MV-4-11 (cell line): ENCODE measurements at regions not wholly inside any gene's neighbourhood (a gene's known extent, or its start where the extent isn't known, plus 50 kb on each side); places are given as distances from the start of the nearest gene placed in this dataset.

Experiments used
- DNase-seq: peaks from one replicate; lab custom pipeline; 2025; lab: John Stamatoyannopoulos, UW

- DNase-seq: peak; percentile 41
These were observed 293.0 kb downstream of the BTG1 start for GRCh38 chr12:91852634-91853033.

- peak; percentile 5 for DNase-seq
These were observed 293.7 kb downstream of the BTG1 start for GRCh38 chr12:91851741-91852477.

- no peak for DNase-seq
These were observed 299.1 kb downstream of the BTG1 start for GRCh38 chr12:91846466-91847055.

DNA sequence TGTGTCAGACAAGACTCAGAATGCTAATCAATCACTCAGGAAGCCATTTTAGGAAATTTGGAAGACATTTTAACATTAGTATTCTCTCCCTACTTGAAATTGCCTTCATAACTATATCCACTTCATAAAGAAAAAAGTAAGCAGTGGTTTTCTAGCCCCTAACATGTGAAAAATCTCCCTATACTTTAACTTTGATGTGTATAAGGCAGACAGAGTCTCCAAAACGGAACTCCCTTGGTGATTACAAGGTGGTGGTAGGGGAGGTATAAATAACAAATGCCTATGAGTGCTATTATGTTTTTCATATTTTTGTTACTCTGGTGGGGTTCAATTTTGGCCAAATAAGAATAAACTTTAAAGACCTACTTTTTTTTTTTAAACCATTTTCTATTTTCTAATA lies 300.3 kb downstream of the BTG1 start:
- DNase-seq: no peak

GRCh38 chr12:91841822-91842221 lies 303.8 kb downstream of the BTG1 start:
- DNase-seq: no peak

- DNase-seq: no peak
These were observed 308.9 kb downstream of the BTG1 start for GRCh38 chr12:91836696-91837095.

DNA sequence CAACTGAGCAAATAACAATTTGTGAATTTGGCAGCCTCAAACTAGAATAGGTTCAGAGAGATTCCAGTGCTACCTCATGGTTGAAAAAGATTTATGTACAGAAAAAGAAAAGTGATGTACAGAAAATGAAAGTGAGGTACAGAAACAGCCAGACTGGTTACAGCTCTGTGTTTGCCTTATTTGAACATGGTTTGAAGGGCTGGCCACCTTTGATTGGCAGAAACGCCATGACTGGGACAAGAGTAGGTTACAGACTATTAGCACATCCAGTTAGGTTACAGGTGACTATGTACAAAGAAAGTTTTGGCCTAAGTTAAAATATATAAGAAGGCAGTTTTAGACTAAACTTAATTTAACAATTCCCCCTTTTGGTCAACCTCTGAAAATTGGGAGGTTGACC lies 309.4 kb downstream of the BTG1 start:
- no peak for DNase-seq

- no peak for DNase-seq
These were observed 310.0 kb downstream of the BTG1 start for GRCh38 chr12:91835693-91836092.

DNA sequence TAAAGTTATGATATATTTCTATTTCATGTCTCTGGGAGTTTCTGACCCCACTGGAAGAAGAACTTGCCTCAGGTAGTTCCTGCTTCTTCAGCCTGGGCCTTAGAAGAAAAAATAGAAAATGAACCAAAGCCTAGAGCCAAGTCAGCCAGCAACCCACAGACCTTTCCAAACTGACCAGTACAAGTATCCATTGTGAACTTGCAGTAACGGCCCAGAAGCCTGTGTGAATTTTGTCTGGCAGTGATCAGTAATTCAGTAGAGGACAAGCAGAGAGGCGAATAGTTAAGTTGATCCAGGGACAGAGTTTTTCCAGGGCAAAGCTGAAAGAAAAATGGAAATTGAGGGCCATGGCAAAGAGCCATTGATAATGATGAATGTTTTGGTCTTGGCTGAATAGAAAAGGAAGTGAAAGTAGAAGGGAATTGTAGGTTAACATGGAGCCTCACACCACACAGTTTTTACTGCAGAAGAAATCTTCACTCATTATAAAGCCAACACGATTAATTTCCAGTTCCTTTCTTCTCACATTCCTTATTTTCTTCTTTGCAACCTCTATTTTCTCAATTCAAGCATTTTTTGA lies 311.8 kb downstream of the BTG1 start:
- peak; percentile 72 for DNase-seq

GRCh38 chr12:91825999-91826398 lies 319.6 kb downstream of the BTG1 start:
- no peak for DNase-seq

GRCh38 chr12:91824991-91825390 lies 320.7 kb downstream of the BTG1 start:
- no peak for DNase-seq

DNA sequence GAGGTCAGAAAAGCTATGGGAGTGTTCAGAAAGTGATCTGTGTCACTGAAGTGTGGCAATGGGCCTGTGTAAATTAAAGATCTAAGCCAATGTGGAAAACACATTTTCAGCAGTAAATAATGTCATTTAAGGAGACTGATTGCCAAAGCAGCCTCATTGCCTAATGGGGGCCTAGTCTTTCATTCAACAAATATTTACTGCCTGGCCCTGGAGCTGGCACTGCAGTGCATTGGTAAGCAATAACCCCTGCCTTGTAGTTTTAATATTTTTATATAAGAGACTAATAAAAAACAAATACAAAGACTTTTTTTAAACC lies 326.6 kb downstream of the BTG1 start:
- DNase-seq: no peak

DNA sequence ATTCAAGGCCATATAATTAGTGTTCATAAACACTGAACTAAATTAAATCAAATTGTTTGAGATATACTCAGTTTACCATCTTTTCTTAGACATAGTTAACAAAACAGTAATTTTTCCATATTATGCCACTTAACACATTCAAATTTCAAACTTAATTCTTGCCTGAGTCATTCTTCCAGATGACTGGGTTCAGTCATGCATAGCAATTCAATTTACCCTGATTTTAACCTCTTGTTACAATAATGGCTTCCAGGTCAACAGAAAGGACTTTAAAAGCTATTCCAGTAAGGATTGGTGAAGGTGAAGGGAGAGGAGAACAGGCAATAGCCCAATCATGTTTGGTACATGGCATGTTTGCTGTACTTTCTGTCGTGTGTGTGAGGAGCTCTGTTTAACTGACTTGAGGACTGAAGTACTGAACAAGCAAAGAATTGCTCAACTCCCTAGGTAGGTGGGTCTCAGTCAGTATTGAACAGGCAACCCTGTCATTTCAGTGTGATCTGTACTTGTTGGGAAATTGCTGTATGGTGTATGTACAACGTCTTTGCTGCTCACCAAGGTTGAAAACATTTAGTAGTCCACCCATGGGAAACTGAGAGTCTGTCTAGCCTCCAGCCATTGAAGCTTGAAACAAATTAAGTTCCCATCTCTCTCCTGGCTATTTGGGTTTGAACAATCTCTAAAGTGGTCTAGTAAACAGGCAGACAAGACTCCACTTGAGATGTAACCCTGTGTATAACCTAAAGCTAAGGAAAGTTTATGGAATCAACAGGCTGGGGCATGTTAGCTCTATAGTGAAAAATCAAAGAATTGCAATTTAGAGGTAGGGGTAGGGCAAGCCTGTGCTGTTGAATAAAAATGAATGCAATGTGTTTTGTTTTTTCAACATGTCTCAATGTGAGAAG lies 327.2 kb downstream of the BTG1 start:
- no peak for DNase-seq

DNA sequence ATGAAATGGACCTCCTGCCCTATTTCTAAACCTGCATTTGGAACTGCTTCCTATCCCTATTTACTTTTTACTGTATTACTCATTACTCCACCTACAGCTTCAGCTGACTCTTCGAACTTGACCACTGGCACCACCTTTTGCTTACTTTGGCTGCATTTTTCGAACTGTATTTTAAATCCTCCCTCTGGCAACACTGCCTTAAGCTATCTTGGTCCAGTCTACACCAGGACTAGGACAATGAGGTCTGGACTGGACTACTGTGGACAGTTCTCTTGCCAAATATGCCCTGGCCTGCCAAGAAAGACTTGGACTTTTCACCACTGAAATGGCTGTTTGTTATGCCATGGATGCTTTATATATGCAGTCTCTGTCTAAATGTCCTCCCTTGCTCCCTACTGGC lies 328.1 kb downstream of the BTG1 start:
- DNase-seq: no peak

DNA sequence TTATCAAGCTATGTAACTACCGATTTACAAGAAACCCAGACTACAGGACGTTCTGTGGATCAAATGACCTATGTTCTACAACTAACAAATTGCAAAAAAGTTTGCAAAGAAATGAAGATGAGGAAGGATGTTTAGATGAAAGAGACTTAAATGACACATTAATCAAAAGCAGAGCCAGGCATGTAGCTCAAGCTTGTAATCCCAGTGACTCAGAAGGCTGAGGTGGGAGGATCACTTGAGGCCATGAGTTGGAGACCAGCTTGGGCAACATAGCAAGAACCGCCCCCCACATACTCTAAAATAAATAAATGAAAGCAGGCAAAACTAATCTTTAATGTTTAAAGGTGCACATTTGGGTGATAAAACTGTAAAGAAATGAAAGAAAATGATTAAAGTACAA lies 331.9 kb downstream of the BTG1 start:
- no peak for DNase-seq

DNA sequence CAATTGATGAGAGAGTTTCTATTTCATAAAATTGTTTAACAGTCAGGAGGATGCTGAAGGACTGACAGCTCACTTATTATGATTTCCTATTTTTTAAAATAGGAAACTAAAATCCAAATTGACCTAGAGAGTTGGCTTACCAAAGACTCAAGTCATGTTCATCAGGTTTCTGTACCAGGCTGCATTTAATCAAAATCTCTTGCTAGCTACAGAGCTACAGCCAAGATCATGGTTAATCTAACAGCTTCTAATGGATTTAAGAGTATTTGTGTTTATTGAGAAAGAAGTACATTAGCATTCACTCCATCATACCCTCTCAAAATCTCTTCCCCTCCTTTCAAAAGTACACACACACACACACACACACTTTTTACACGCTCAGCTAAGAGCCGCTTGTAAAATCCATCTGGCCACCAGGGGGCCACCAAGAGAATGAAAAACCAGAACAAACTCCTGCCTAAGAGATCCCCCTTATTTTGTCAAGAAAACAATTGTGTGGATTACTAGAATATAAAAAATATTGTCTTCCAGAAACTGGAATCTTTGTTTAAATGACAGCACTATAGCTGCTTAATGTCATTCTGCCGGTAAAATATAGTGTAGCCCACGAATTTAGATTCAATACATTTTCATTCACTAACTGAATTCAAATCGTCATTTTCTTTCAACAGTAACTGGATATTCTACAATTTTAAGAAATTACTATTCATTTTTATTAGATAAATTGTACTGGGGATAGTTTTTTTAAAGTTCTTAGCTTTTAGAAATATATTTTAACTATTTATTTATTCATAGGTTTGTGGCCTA lies 334.0 kb downstream of the BTG1 start:
- DNase-seq: peak; percentile 30

- no peak for DNase-seq
These were observed 334.9 kb downstream of the BTG1 start for GRCh38 chr12:91810531-91811451.

DNA sequence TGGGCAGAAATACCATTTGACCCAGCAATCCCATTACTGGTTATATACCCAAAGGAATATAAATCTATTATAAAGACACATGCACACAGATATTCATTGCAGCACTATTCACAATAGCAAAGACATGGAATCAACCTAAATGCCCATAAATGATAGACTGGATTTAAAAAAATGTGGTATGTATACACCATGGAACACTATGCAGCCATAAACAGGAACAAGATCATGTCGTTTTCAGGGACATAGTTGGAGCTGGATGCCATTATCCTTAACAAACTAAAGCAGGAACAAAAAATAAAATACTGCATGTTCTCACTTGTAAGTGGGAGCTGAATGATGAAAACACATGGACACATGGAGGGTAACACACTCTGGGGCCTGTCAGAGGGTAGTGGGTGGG lies 335.6 kb downstream of the BTG1 start:
- DNase-seq: no peak

DNA sequence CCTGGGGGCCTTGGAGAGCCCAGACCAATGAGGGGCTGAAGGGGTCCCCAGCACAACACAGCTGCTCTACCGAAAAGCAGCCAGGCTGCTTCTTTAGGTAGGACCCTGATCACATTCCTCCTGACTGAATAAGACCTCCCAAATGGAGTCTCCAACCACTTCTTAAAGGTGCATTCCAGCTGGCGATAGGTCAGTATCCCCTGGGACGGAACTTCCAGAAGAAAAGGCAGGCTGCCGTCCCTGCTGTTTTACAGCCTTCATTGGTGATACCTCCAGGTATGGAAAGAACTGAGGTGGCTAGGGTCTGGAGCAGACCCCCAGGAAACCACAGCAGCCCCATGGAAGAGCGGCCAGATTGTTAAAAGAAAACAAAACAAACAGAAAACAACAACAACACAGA lies 340.6 kb downstream of the BTG1 start:
- DNase-seq: no peak

GRCh38 chr12:91804533-91804932 lies 341.1 kb downstream of the BTG1 start:
- no peak for DNase-seq

DNA sequence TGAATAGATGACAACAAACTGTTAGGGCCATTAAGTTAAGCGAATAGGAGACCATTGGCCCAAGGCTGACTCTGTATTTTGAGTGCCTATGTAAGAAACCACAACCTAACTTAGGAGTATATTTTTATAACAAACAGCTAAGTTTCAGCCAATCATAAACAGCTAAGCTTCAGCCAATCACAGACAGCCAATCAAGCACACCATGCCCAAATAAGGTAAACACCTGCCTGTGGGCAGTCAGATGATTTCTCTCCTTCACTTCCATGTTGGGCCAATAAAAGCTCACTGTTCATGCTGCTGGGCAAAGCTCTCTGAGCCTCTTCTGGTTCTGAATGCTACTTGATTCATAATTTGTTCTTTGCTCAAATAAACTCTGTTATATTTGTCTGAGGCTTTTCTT lies 344.6 kb downstream of the BTG1 start:
- DNase-seq: no peak
